GM12878 (cell line): ENCODE measurements at regions not wholly inside any gene's neighbourhood (a gene's known extent, or its start where the extent isn't known, plus 50 kb on each side); places are given as distances from the start of the nearest gene placed in this dataset.

Experiments used
- ATAC-seq: fragments of 200-7000 bp; cut with Tn5 transposase; 3 replicates; pipeline ENCODE4 v1.9.1; 2020; ENCODE audit warnings: mild to moderate bottlenecking, moderate library complexity
- BruUV-seq: library from RNA; stranded (reverse); fragments of 400-500 nt; replicated peaks from 2 replicates; lab custom pipeline; 2021; lab: Mats Ljungman, UMichigan
- CTCF ChIA-PET: fragments of 300-600 bp; sonication (Branson Sonifier 250); formaldehyde crosslinking; extraction: SDS; loops from one replicate; lab custom pipeline; 2021; ENCODE audit warnings: inconsistent platforms; lab: Yijun Ruan, JAX
- POLR2A ChIA-PET: fragments of 350-600 bp; formaldehyde crosslinking; extraction: SDS; loops from one replicate; lab custom pipeline; 2021; ENCODE audit warnings: inconsistent platforms; lab: Charles Lee
- RAD21 ChIA-PET: fragments of 300-600 bp; sonication (Branson Sonifier 250); formaldehyde crosslinking; loops from one replicate; lab custom pipeline; 2023; ENCODE audit warnings: antibody characterized with exemption; ENCODE audit not compliant: unreplicated experiment; lab: Charles Lee
- SMC1A ChIA-PET: fragments of 300-600 bp; sonication (Branson Sonifier 250); formaldehyde crosslinking; loops from one replicate; lab custom pipeline; 2023; ENCODE audit not compliant: unreplicated experiment, uncharacterized antibody; lab: Charles Lee
- DNase-seq: peaks from one replicate; pipeline ENCODE4 v3.0.0-alpha.2; 2011; ENCODE audit warnings: low read depth, low spot score
- FAIRE-seq: peaks from 3 replicates; lab custom pipeline; 2011; peaks lifted over from hg19 to GRCh38; lab: Jason Lieb, UNC
- H2AFZ ChIP-seq: 2 replicates; pipeline ENCODE4 v1.6.0; 2011; ENCODE audit warnings: low read depth, low read length, control low read depth; ENCODE audit not compliant: control insufficient read depth
- H3K27ac ChIP-seq: 2 replicates; pipeline ENCODE4 v1.5.1; 2011; ENCODE audit warnings: control low read depth; ENCODE audit not compliant: control insufficient read depth, insufficient read depth
- H3K27me3 ChIP-seq, 2 experiments: replicated peaks in 1 of 2; 2 replicates each; pipeline versions ENCODE4 v1.6.0 to v1.6.1; 2011; ENCODE audit warnings: low read length in 1 of 2; ENCODE audit not compliant: control insufficient read depth in 2 of 2, insufficient read depth in 2 of 2
- H3K36me3 ChIP-seq, 2 experiments: 2 replicates each; pipeline ENCODE4 v1.5.1; 2011; ENCODE audit warnings: low read length in 1 of 2; ENCODE audit not compliant: control insufficient read depth in 2 of 2, insufficient read depth in 2 of 2
- H3K4me1 ChIP-seq: 2 replicates; pipeline ENCODE4 v1.6.1; 2011; ENCODE audit warnings: mild to moderate bottlenecking, low read length, moderate library complexity, mixed read lengths; ENCODE audit not compliant: control insufficient read depth, insufficient read depth
- H3K4me2 ChIP-seq: 2 replicates; pipeline ENCODE4 v1.6.0; 2011; ENCODE audit warnings: control low read depth; ENCODE audit not compliant: control insufficient read depth, insufficient read depth
- H3K4me3 ChIP-seq: fragments of 200-600 bp; sonication (generic); 2 replicates; pipeline ENCODE4 v1.5.1; 2016
- H3K79me2 ChIP-seq: 2 replicates; pipeline ENCODE4 v1.6.0; 2011; ENCODE audit warnings: low read length; ENCODE audit not compliant: control insufficient read depth, insufficient read depth
- H3K9ac ChIP-seq: 2 replicates; pipeline ENCODE4 v1.8.0; 2011; ENCODE audit warnings: low read length, control low read depth, mixed read lengths; ENCODE audit not compliant: control insufficient read depth, insufficient read depth
- H3K9me3 ChIP-seq: replicated peaks from 3 replicates; pipeline ENCODE4 v1.5.1; 2011; ENCODE audit warnings: mild to moderate bottlenecking, low read length; ENCODE audit not compliant: control insufficient read depth, insufficient read depth
- H4K20me1 ChIP-seq: 2 replicates; pipeline ENCODE4 v1.6.0; 2011; ENCODE audit not compliant: control insufficient read depth, insufficient read depth
- BRCA1 ChIP-seq: IDR thresholded peaks from 2 replicates; pipeline ENCODE4 v1.6.1; 2011; ENCODE audit warnings: low read depth, low read length, improper control_type of control experiment
- CBX3 ChIP-seq: fragments of 200-600 bp; sonication (generic); IDR thresholded peaks from 2 replicates; pipeline ENCODE4 v1.6.1; 2016; ENCODE audit warnings: low read depth, borderline replicate concordance
- CREB1 ChIP-seq: IDR thresholded peaks from 2 replicates; pipeline ENCODE4 v1.6.1; 2012; ENCODE audit warnings: low read depth, mild to moderate bottlenecking, inconsistent platforms
- ESRRA ChIP-seq: IDR thresholded peaks from 2 replicates; pipeline ENCODE4 v1.6.1; 2012; ENCODE audit warnings: mild to moderate bottlenecking, low read length, improper control_type of control experiment
- FOS ChIP-seq: IDR thresholded peaks from 3 replicates; pipeline ENCODE4 v1.6.1; 2011; ENCODE audit warnings: borderline replicate concordance; ENCODE audit not compliant: insufficient read length; ENCODE audit errors: extremely low read depth
- FOXM1 ChIP-seq: IDR thresholded peaks from 2 replicates; pipeline ENCODE4 v1.6.1; 2012; ENCODE audit warnings: low read depth, mild to moderate bottlenecking, inconsistent platforms, low read length, moderate library complexity
- IKZF1 ChIP-seq: fragments of 450-650 bp; conservative IDR thresholded peaks from 2 replicates; pipeline ENCODE4 v1.6.1; 2017; ENCODE audit warnings: antibody characterized with exemption, mild to moderate bottlenecking
- IKZF2 ChIP-seq, 2 experiments: fragments of 450-650 bp; IDR thresholded peaks; 2 replicates each; pipeline ENCODE4 v1.6.1; 2017; ENCODE audit warnings: mild to moderate bottlenecking in 2 of 2, moderate library complexity in 2 of 2
- RELA ChIP-seq: fragments of 450-650 bp; IDR thresholded peaks from 2 replicates; pipeline ENCODE4 v1.8.0; 2014; ENCODE audit warnings: borderline replicate concordance; ENCODE audit not compliant: partially characterized antibody
- SMARCA5 ChIP-seq: fragments of 450-650 bp; IDR thresholded peaks from 2 replicates; pipeline ENCODE4 v1.6.1; 2017; ENCODE audit warnings: mild to moderate bottlenecking
- SREBF1 ChIP-seq: IDR thresholded peaks from 2 replicates; pipeline ENCODE4 v1.6.1; 2012; ENCODE audit warnings: mild to moderate bottlenecking, low read length
- SUZ12 ChIP-seq: fragments of 200-600 bp; sonication (generic); IDR thresholded peaks from one replicate; pipeline ENCODE4 v1.6.1; 2018; ENCODE audit warnings: antibody characterized with exemption, mild to moderate bottlenecking; ENCODE audit not compliant: unreplicated experiment
- TCF12 ChIP-seq: IDR thresholded peaks from 2 replicates; pipeline ENCODE4 v1.6.1; 2011; ENCODE audit warnings: low read depth, mild to moderate bottlenecking, low read length
- TCF7 ChIP-seq: IDR thresholded peaks from 2 replicates; pipeline ENCODE4 v1.6.1; 2014; ENCODE audit warnings: antibody characterized with exemption, borderline replicate concordance
- ZNF207 ChIP-seq: fragments of 450-650 bp; IDR thresholded peaks from 2 replicates; pipeline ENCODE4 v1.6.1; 2014; ENCODE audit warnings: antibody characterized with exemption, mild to moderate bottlenecking, borderline replicate concordance
- ZNF217 ChIP-seq: fragments of 450-650 bp; IDR thresholded peaks from 2 replicates; pipeline ENCODE4 v1.6.1; 2017; ENCODE audit warnings: antibody characterized with exemption, mild to moderate bottlenecking
- WGBS: methylation state at CpG from one replicate; pipeline ENCODE4 v1.1.6; 2016; ENCODE audit warnings: low lambda C conversion rate; ENCODE audit not compliant: insufficient replicate concordance, insufficient coverage; ENCODE audit errors: missing lambda C conversion rate; 5-methylcytosine and 5-hydroxymethylcytosine counted together
- in situ Hi-C: fragments of 300-500 bp; cut with MboI; formaldehyde crosslinking; loops from 9 replicates; pipeline ENCODE4 v1.14.3; 2018; ENCODE audit warnings: mixed read lengths
- intact Hi-C: fragments of 100-400 bp; cut with micrococcal nuclease; formaldehyde crosslinking; loops from one replicate; pipeline ENCODE4 v1.14.2; 2022; ENCODE audit not compliant: unreplicated experiment
- TF ChIP-seq, protein P1 (sequence below): fragments of 450-650 bp; IDR thresholded peaks from 2 replicates; pipeline ENCODE4 v1.6.1; 2018; ENCODE audit warnings: mild to moderate bottlenecking, low read depth, moderate library complexity; ENCODE audit not compliant: partially characterized antibody
- TF ChIP-seq, protein P2 (sequence below): fragments of 450-650 bp; IDR thresholded peaks from 2 replicates; pipeline ENCODE4 v1.6.1; 2016; ENCODE audit warnings: mild to moderate bottlenecking
- TF ChIP-seq, protein P3 (sequence below): IDR thresholded peaks from 2 replicates; pipeline ENCODE4 v1.6.1; 2011; ENCODE audit warnings: low read depth, mild to moderate bottlenecking, low read length, moderate library complexity, borderline replicate concordance; ENCODE audit errors: extremely low read depth
- TF ChIP-seq, protein P4 (sequence below): fragments of 150-350 bp; IDR thresholded peaks from 2 replicates; pipeline ENCODE4 v1.6.1; 2014; ENCODE audit warnings: mild to moderate bottlenecking, low read depth, low read length

DNA sequence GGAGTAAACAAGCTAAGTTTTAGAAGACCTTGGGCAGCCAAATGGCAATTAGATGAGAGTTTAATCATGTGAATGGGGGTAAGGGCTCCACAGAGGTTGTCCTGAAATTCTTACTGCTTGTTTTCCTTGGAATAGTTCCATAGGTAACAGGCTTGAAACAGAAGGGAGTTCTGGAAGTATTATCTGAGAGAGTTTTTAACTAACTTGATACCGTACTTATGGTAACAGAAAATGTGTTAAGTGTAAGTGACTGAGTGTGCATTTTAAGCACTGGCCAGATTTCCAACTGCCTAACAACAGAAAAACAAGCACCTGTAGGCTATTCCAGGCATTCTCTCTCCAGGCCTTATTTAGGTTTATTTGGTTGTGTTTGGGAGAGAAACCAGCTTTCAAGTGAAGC, 414.6 kb upstream of the PDE3A start (continued):
- TF ChIP-seq, protein P1, sequence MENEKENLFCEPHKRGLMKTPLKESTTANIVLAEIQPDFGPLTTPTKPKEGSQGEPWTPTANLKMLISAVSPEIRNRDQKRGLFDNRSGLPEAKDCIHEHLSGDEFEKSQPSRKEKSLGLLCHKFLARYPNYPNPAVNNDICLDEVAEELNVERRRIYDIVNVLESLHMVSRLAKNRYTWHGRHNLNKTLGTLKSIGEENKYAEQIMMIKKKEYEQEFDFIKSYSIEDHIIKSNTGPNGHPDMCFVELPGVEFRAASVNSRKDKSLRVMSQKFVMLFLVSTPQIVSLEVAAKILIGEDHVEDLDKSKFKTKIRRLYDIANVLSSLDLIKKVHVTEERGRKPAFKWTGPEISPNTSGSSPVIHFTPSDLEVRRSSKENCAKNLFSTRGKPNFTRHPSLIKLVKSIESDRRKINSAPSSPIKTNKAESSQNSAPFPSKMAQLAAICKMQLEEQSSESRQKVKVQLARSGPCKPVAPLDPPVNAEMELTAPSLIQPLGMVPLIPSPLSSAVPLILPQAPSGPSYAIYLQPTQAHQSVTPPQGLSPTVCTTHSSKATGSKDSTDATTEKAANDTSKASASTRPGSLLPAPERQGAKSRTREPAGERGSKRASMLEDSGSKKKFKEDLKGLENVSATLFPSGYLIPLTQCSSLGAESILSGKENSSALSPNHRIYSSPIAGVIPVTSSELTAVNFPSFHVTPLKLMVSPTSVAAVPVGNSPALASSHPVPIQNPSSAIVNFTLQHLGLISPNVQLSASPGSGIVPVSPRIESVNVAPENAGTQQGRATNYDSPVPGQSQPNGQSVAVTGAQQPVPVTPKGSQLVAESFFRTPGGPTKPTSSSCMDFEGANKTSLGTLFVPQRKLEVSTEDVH, result no peak
- TF ChIP-seq IKZF2 (IDR thresholded peaks at IDR 0.05), result no peak
- TF ChIP-seq TCF12, result no peak
- TF ChIP-seq TCF7, result no peak
- TF ChIP-seq BRCA1, result no peak
- TF ChIP-seq CREB1, result no peak
- TF ChIP-seq ZNF207, result no peak

DNA sequence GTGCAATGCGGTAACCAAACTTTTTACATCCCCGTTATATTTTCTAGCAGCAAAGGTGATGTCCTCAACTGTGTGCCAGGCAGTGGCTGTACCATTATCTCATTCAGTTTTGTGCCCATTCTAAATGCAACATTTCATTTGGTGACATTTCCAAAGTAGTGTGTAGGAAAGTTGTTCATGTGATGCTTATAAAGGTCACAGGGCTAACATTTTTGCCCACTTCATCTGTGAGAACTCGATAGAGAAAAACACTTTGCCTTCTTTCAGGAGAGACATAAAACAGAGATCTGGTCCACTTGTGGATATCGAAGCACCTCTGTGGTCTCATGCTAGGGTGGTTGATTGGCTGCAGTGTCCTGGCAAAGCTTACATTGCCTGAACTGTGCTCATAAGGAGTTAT, 414.2 kb upstream of the PDE3A start:
- Histone ChIP-seq H3K27me3 (no peaks in the 10 kb centered on the region), H4K20me1 (no peaks in the 10 kb centered on the region), H3K4me2 (no peak overlapping the region), H3K4me3 (no peak overlapping the region), H3K27ac (no peak overlapping the region), H3K79me2 (no peaks in the 10 kb centered on the region), H3K36me3 (no peaks in the 10 kb centered on the region), H3K9ac (no peak overlapping the region), H3K4me1 (no peaks in the 10 kb centered on the region), H2AFZ (no peak overlapping the region), H3K9me3 (no peaks in the 10 kb centered on the region)
- intact Hi-C loops, result no loop called here
- WGBS, result 28% methylated on average over 4 of the region's 4 CpGs
- ATAC-seq (no peak), FAIRE-seq (no peak), DNase-seq (no peak)
- in situ Hi-C loops, result no loop called here
- ChIA-PET SMC1A (no interaction called here), CTCF (no interaction called here), RAD21 (no interaction called here), POLR2A (interaction anchor here (0.6 kb wide), 1 partner anchor 1692 kb away, joined by 3 read pairs; no protein-coding TSS in a partner anchor)
- no TSS peak for BruUV-seq
- no peak for TF ChIP-seq IKZF1
- no peak for TF ChIP-seq ZNF217
- TF ChIP-seq ZNF207, result no peak
- no peak for TF ChIP-seq SMARCA5
- no peak for TF ChIP-seq ESRRA
- TF ChIP-seq, protein P2, sequence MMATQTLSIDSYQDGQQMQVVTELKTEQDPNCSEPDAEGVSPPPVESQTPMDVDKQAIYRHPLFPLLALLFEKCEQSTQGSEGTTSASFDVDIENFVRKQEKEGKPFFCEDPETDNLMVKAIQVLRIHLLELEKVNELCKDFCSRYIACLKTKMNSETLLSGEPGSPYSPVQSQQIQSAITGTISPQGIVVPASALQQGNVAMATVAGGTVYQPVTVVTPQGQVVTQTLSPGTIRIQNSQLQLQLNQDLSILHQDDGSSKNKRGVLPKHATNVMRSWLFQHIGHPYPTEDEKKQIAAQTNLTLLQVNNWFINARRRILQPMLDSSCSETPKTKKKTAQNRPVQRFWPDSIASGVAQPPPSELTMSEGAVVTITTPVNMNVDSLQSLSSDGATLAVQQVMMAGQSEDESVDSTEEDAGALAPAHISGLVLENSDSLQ, result no peak
- TF ChIP-seq SUZ12, result no peak
- no peak for TF ChIP-seq RELA
- TF ChIP-seq FOXM1, result no peak
- TF ChIP-seq SREBF1, result no peak
- TF ChIP-seq TCF7, result no peak
- TF ChIP-seq, protein P3, sequence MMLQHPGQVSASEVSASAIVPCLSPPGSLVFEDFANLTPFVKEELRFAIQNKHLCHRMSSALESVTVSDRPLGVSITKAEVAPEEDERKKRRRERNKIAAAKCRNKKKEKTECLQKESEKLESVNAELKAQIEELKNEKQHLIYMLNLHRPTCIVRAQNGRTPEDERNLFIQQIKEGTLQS, result no peak
- no peak for TF ChIP-seq FOS
- TF ChIP-seq, protein P4, sequence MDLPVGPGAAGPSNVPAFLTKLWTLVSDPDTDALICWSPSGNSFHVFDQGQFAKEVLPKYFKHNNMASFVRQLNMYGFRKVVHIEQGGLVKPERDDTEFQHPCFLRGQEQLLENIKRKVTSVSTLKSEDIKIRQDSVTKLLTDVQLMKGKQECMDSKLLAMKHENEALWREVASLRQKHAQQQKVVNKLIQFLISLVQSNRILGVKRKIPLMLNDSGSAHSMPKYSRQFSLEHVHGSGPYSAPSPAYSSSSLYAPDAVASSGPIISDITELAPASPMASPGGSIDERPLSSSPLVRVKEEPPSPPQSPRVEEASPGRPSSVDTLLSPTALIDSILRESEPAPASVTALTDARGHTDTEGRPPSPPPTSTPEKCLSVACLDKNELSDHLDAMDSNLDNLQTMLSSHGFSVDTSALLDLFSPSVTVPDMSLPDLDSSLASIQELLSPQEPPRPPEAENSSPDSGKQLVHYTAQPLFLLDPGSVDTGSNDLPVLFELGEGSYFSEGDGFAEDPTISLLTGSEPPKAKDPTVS, result no peak
- TF ChIP-seq CBX3, result no peak
